Stimulated activated CD8-positive, alpha-beta memory T cell treated with anti-CD3 and anti-CD28 coated beads, Interleukin-2, amount 100 ng/mL, for 48 hours (primary cell): ENCODE measurements at regions not wholly inside any gene's neighbourhood (a gene's known extent, or its start where the extent isn't known, plus 50 kb on each side); places are given as distances from the start of the nearest gene placed in this dataset.

ENCODE experiments used
- DNase-seq, 2 donors: peaks; one replicate each; pipeline ENCODE4 v3.0.0-alpha.2; 2020; ENCODE audit warnings: low read depth in 2 of 2

- DNase-seq, result no peak
These were observed 60.6 kb upstream of the CD34 start for GRCh38 chr1:207971331-207972219.

- DNase-seq, result no peak
These were observed 59.7 kb upstream of the CD34 start for GRCh38 chr1:207970329-207971233.

- no peak for DNase-seq
These were observed 58.6 kb upstream of the CD34 start for GRCh38 chr1:207969528-207969927.

- DNase-seq, result no peak
These were observed 57.6 kb upstream of the CD34 start for GRCh38 chr1:207968521-207969009.

- no peak for DNase-seq
These were observed 56.8 kb upstream of the CD34 start for GRCh38 chr1:207967703-207968102.

- no peak for DNase-seq
These were observed 55.6 kb upstream of the CD34 start for GRCh38 chr1:207966521-207966920.

- DNase-seq, result no peak
These were observed 54.8 kb upstream of the CD34 start for GRCh38 chr1:207965392-207966387.

GRCh38 chr1:207964195-207964966 lies 53.5 kb upstream of the CD34 start:
- no peak for DNase-seq

GRCh38 chr1:207963427-207964194 lies 52.7 kb upstream of the CD34 start:
- peak; percentile 69 to 80 for DNase-seq

- DNase-seq, result no peak
These were observed 51.9 kb upstream of the CD34 start for GRCh38 chr1:207962716-207963426.
